ENCODE measurements at regions not wholly inside any gene's neighbourhood (a gene's known extent, or its start where the extent isn't known, plus 50 kb on each side); places are given as distances from the start of the nearest gene placed in this dataset.

- H3K36me3 ChIP-seq (ENCODE audit: control insufficient read depth, insufficient read depth, low read length): no peaks in the 10 kb centered on the region
- peaks cover 3% of the 10 kb centered on the region; the same call in 1 of the 2 replicates for H3K4me1 ChIP-seq (ENCODE audit: control insufficient read depth, insufficient read depth, low read length)
- no peak overlapping the region for H3K4me3 ChIP-seq (ENCODE audit: low read depth, low read length)
- H3K9me3 ChIP-seq (ENCODE audit: control insufficient read depth, insufficient read depth, low read depth, low read length): no peaks in the 10 kb centered on the region
- H3K9ac ChIP-seq (ENCODE audit: low read length): no peak overlapping the region
- H3K27ac ChIP-seq (ENCODE audit: low read depth, low read length): no peak overlapping the region
- no peaks in the 10 kb centered on the region for H3K27me3 ChIP-seq (ENCODE audit: control insufficient read depth, insufficient read depth, low read length)
These were observed 579.4 kb upstream of the TBL1XR1 start for GRCh38 chr3:177776661-177777101.

- Histone ChIP-seq H3K27me3 (ENCODE audit: control insufficient read depth, insufficient read depth, low read length) (no peaks in the 10 kb centered on the region), H3K36me3 (ENCODE audit: control insufficient read depth, insufficient read depth, low read length) (no peaks in the 10 kb centered on the region), H3K9ac (ENCODE audit: low read length) (no peak overlapping the region), H3K27ac (ENCODE audit: low read depth, low read length) (no peak overlapping the region), H3K4me1 (ENCODE audit: control insufficient read depth, insufficient read depth, low read length) (peaks cover 3% of the 10 kb centered on the region; the same call in 1 of the 2 replicates), H3K9me3 (ENCODE audit: control insufficient read depth, insufficient read depth, low read depth, low read length) (no peaks in the 10 kb centered on the region), H3K4me3 (ENCODE audit: low read depth, low read length) (no peak overlapping the region)
These were observed 580.4 kb upstream of the TBL1XR1 start for GRCh38 chr3:177777699-177778098.

GRCh38 chr3:177778633-177779032 is 581.4 kb upstream of the TBL1XR1 start:
- Histone ChIP-seq H3K27me3 (ENCODE audit: control insufficient read depth, insufficient read depth, low read length) (no peaks in the 10 kb centered on the region), H3K27ac (ENCODE audit: low read depth, low read length) (no peak overlapping the region), H3K4me1 (ENCODE audit: control insufficient read depth, insufficient read depth, low read length) (peaks cover 3% of the 10 kb centered on the region; the same call in 1 of the 2 replicates), H3K9ac (ENCODE audit: low read length) (no peak overlapping the region), H3K4me3 (ENCODE audit: low read depth, low read length) (no peak overlapping the region), H3K36me3 (ENCODE audit: control insufficient read depth, insufficient read depth, low read length) (no peaks in the 10 kb centered on the region), H3K9me3 (ENCODE audit: control insufficient read depth, insufficient read depth, low read depth, low read length) (no peaks in the 10 kb centered on the region)

- no peak overlapping the region for H3K9ac ChIP-seq (ENCODE audit: low read length)
- no peaks in the 10 kb centered on the region for H3K9me3 ChIP-seq (ENCODE audit: control insufficient read depth, insufficient read depth, low read depth, low read length)
These were observed 584.4 kb upstream of the TBL1XR1 start for GRCh38 chr3:177781686-177782161.

GRCh38 chr3:177783338-177783737 is 586.1 kb upstream of the TBL1XR1 start:
- H3K9ac ChIP-seq (ENCODE audit: low read length): no peak overlapping the region

More at GRCh38 chr3:177781686-177782161, 584.4 kb upstream of the TBL1XR1 start:
- H3K4me1 ChIP-seq (ENCODE audit: control insufficient read depth, insufficient read depth, low read length): peaks cover 3% of the 10 kb centered on the region; the same call in 1 of the 2 replicates
- no peaks in the 10 kb centered on the region for H3K27me3 ChIP-seq (ENCODE audit: control insufficient read depth, insufficient read depth, low read length)
- H3K4me3 ChIP-seq (ENCODE audit: low read depth, low read length): no peak overlapping the region
- no peak overlapping the region for H3K27ac ChIP-seq (ENCODE audit: low read depth, low read length)
- H3K36me3 ChIP-seq (ENCODE audit: control insufficient read depth, insufficient read depth, low read length): no peaks in the 10 kb centered on the region

GRCh38 chr3:177783767-177784166 is 586.5 kb upstream of the TBL1XR1 start:
- no peaks in the 10 kb centered on the region for H3K27me3 ChIP-seq (ENCODE audit: control insufficient read depth, insufficient read depth, low read length)
- no peaks in the 10 kb centered on the region for H3K9me3 ChIP-seq (ENCODE audit: control insufficient read depth, insufficient read depth, low read depth, low read length)
- H3K36me3 ChIP-seq (ENCODE audit: control insufficient read depth, insufficient read depth, low read length): no peaks in the 10 kb centered on the region
- H3K9ac ChIP-seq (ENCODE audit: low read length): no peak overlapping the region
- no peak overlapping the region for H3K4me3 ChIP-seq (ENCODE audit: low read depth, low read length)
- no peak overlapping the region for H3K27ac ChIP-seq (ENCODE audit: low read depth, low read length)
- H3K4me1 ChIP-seq (ENCODE audit: control insufficient read depth, insufficient read depth, low read length): peaks cover 3% of the 10 kb centered on the region; the same call in 1 of the 2 replicates

More at GRCh38 chr3:177783338-177783737, 586.1 kb upstream of the TBL1XR1 start:
- Histone ChIP-seq H3K27me3 (ENCODE audit: control insufficient read depth, insufficient read depth, low read length) (no peaks in the 10 kb centered on the region), H3K4me1 (ENCODE audit: control insufficient read depth, insufficient read depth, low read length) (peaks cover 3% of the 10 kb centered on the region; the same call in 1 of the 2 replicates), H3K4me3 (ENCODE audit: low read depth, low read length) (no peak overlapping the region), H3K36me3 (ENCODE audit: control insufficient read depth, insufficient read depth, low read length) (no peaks in the 10 kb centered on the region), H3K27ac (ENCODE audit: low read depth, low read length) (no peak overlapping the region), H3K9me3 (ENCODE audit: control insufficient read depth, insufficient read depth, low read depth, low read length) (no peaks in the 10 kb centered on the region)

- H3K4me3 ChIP-seq (ENCODE audit: low read depth, low read length): no peak overlapping the region
- H3K4me1 ChIP-seq (ENCODE audit: control insufficient read depth, insufficient read depth, low read length): no peaks in the 10 kb centered on the region
- no peaks in the 10 kb centered on the region for H3K36me3 ChIP-seq (ENCODE audit: control insufficient read depth, insufficient read depth, low read length)
- H3K9ac ChIP-seq (ENCODE audit: low read length): no peak overlapping the region
- H3K9me3 ChIP-seq (ENCODE audit: control insufficient read depth, insufficient read depth, low read depth, low read length): no peaks in the 10 kb centered on the region
- H3K27ac ChIP-seq (ENCODE audit: low read depth, low read length): no peak overlapping the region
- H3K27me3 ChIP-seq (ENCODE audit: control insufficient read depth, insufficient read depth, low read length): no peaks in the 10 kb centered on the region
These were observed 590.2 kb upstream of the TBL1XR1 start for GRCh38 chr3:177787279-177788041.

- Histone ChIP-seq H3K4me1 (ENCODE audit: control insufficient read depth, insufficient read depth, low read length) (no peaks in the 10 kb centered on the region), H3K4me3 (ENCODE audit: low read depth, low read length) (no peak overlapping the region), H3K9me3 (ENCODE audit: control insufficient read depth, insufficient read depth, low read depth, low read length) (no peaks in the 10 kb centered on the region), H3K36me3 (ENCODE audit: control insufficient read depth, insufficient read depth, low read length) (no peaks in the 10 kb centered on the region), H3K9ac (ENCODE audit: low read length) (no peak overlapping the region), H3K27me3 (ENCODE audit: control insufficient read depth, insufficient read depth, low read length) (no peaks in the 10 kb centered on the region), H3K27ac (ENCODE audit: low read depth, low read length) (no peak overlapping the region)
These were observed 592.2 kb upstream of the TBL1XR1 start for GRCh38 chr3:177789500-177789899.

- Histone ChIP-seq H3K4me1 (ENCODE audit: control insufficient read depth, insufficient read depth, low read length) (no peaks in the 10 kb centered on the region; the same call in 1 of the 2 replicates), H3K27me3 (ENCODE audit: control insufficient read depth, insufficient read depth, low read length) (no peaks in the 10 kb centered on the region), H3K4me3 (ENCODE audit: low read depth, low read length) (no peak overlapping the region), H3K9ac (ENCODE audit: low read length) (no peak overlapping the region), H3K36me3 (ENCODE audit: control insufficient read depth, insufficient read depth, low read length) (no peaks in the 10 kb centered on the region), H3K9me3 (ENCODE audit: control insufficient read depth, insufficient read depth, low read depth, low read length) (no peaks in the 10 kb centered on the region), H3K27ac (ENCODE audit: low read depth, low read length) (no peak overlapping the region)
These were observed 595.2 kb upstream of the TBL1XR1 start for GRCh38 chr3:177792311-177793030.

- Histone ChIP-seq H3K9ac (ENCODE audit: low read length) (no peak overlapping the region), H3K27me3 (ENCODE audit: control insufficient read depth, insufficient read depth, low read length) (no peaks in the 10 kb centered on the region), H3K4me1 (ENCODE audit: control insufficient read depth, insufficient read depth, low read length) (no peaks in the 10 kb centered on the region; the same call in 1 of the 2 replicates), H3K9me3 (ENCODE audit: control insufficient read depth, insufficient read depth, low read depth, low read length) (no peaks in the 10 kb centered on the region), H3K4me3 (ENCODE audit: low read depth, low read length) (no peak overlapping the region), H3K36me3 (ENCODE audit: control insufficient read depth, insufficient read depth, low read length) (no peaks in the 10 kb centered on the region), H3K27ac (ENCODE audit: low read depth, low read length) (no peak overlapping the region)
These were observed 596.2 kb upstream of the TBL1XR1 start for GRCh38 chr3:177793451-177793850.

GRCh38 chr3:177795216-177795615 is 597.9 kb upstream of the TBL1XR1 start:
- no peak overlapping the region for H3K9ac ChIP-seq (ENCODE audit: low read length)
- no peaks in the 10 kb centered on the region for H3K9me3 ChIP-seq (ENCODE audit: control insufficient read depth, insufficient read depth, low read depth, low read length)
- H3K36me3 ChIP-seq (ENCODE audit: control insufficient read depth, insufficient read depth, low read length): no peaks in the 10 kb centered on the region
- H3K27ac ChIP-seq (ENCODE audit: low read depth, low read length): no peak overlapping the region
- no peaks in the 10 kb centered on the region for H3K27me3 ChIP-seq (ENCODE audit: control insufficient read depth, insufficient read depth, low read length)
- no peaks in the 10 kb centered on the region; the same call in 1 of the 2 replicates for H3K4me1 ChIP-seq (ENCODE audit: control insufficient read depth, insufficient read depth, low read length)
- H3K4me3 ChIP-seq (ENCODE audit: low read depth, low read length): no peak overlapping the region

Data from HUES6 (cell line).